A549 (cell line): ENCODE measurements at regions not wholly inside any gene's neighbourhood (a gene's known extent, or its start where the extent isn't known, plus 50 kb on each side); places are given as distances from the start of the nearest gene placed in this dataset.

Source experiments
- ATAC-seq, 2 experiments: fragments of 200-7000 bp in 1 of 2; fragments of >200 bp in 1 of 2; cut with Nextera tagmentation in 1 of 2; cut with Tn5 transposase in 1 of 2; 3 replicates each; pipeline versions ENCODE4 v1.8.0 to v1.9.1; 2018 to 2020; ENCODE audit warnings: mild to moderate bottlenecking in 1 of 2, moderate library complexity in 1 of 2
- CTCF ChIA-PET: fragments of 300-600 bp; sonication (Branson Sonifier 250); formaldehyde crosslinking; extraction: SDS; loops from one replicate; lab custom pipeline; 2021; ENCODE audit warnings: antibody characterized with exemption, inconsistent platforms; lab: Yijun Ruan, JAX
- POLR2A ChIA-PET: fragments of 350-600 bp; formaldehyde crosslinking; extraction: SDS; loops from one replicate; lab custom pipeline; 2021; ENCODE audit warnings: antibody characterized with exemption, inconsistent platforms; lab: Yijun Ruan, JAX
- DNase-seq, 2 experiments: peaks; one replicate each; pipeline versions ENCODE4 v3.0.0 to v3.0.0-alpha.2; 2011 to 2016; ENCODE audit warnings: low read depth in 1 of 2, low spot score in 1 of 2
- FAIRE-seq: peaks from 2 replicates; lab custom pipeline; 2011; peaks lifted over from hg19 to GRCh38; lab: Jason Lieb, UNC
- H3K27ac ChIP-seq, 2 experiments: fragments of >200 bp; sonication (Bioruptor Twin); formaldehyde crosslinking; 3 replicates each; pipeline ENCODE4 v1.5.1; 2016 to 2017
- H3K4me1 ChIP-seq: fragments of >200 bp; sonication (Bioruptor Twin); formaldehyde crosslinking; 3 replicates; pipeline ENCODE4 v1.6.1; 2016
- H3K4me2 ChIP-seq: fragments of >200 bp; sonication (Bioruptor Twin); formaldehyde crosslinking; 3 replicates; pipeline ENCODE4 v1.6.1; 2016
- H3K4me3 ChIP-seq: fragments of >200 bp; sonication (Bioruptor Twin); formaldehyde crosslinking; 3 replicates; pipeline ENCODE4 v1.5.1; 2016
- H3K9me3 ChIP-seq: fragments of >200 bp; sonication (Bioruptor Twin); formaldehyde crosslinking; 3 replicates; pipeline ENCODE4 v1.6.1; 2016
- ATOH8 ChIP-seq: fragments of 250-450 bp; sonication (Bioruptor Pico); IDR thresholded peaks from 2 replicates; pipeline ENCODE4 v1.5.0; 2020; ENCODE audit warnings: low read depth, mild to moderate bottlenecking, moderate library complexity
- CBX8 ChIP-seq: fragments of 200-600 bp; sonication (generic); IDR thresholded peaks from 2 replicates; pipeline ENCODE4 v1.6.1; 2016
- CHD2 ChIP-seq: fragments of 150-350 bp; IDR thresholded peaks from 2 replicates; pipeline ENCODE4 v1.6.1; 2014; ENCODE audit warnings: low read length; ENCODE audit not compliant: partially characterized antibody
- CHD4 ChIP-seq: fragments of 200-600 bp; sonication (generic); IDR thresholded peaks from 2 replicates; pipeline ENCODE4 v1.6.1; 2016; ENCODE audit warnings: antibody characterized with exemption, mild to moderate bottlenecking, borderline replicate concordance
- EHMT2 ChIP-seq: fragments of 200-600 bp; sonication (generic); IDR thresholded peaks from 2 replicates; pipeline ENCODE4 v1.6.1; 2016; ENCODE audit warnings: antibody characterized with exemption, low read depth, mild to moderate bottlenecking, moderate library complexity
- ELK1 ChIP-seq: fragments of 150-350 bp; IDR thresholded peaks from 2 replicates; pipeline ENCODE4 v1.6.1; 2014; ENCODE audit warnings: low read depth, mild to moderate bottlenecking, low read length
- FOSB ChIP-seq: fragments of 250-450 bp; sonication (Bioruptor Pico); IDR thresholded peaks from 2 replicates; pipeline ENCODE4 v1.5.0; 2020; ENCODE audit warnings: mild to moderate bottlenecking, moderate library complexity
- FOSL2 ChIP-seq, 2 experiments: fragments of 450-650 bp in 1 of 2; fragments of >200 bp in 1 of 2; sonication (Bioruptor Twin) in 1 of 2; formaldehyde crosslinking; IDR thresholded peaks; 2 replicates each; pipeline versions ENCODE4 v1.5.0 to v1.6.1; 2016 to 2020; ENCODE audit warnings: mild to moderate bottlenecking in 1 of 2, moderate library complexity in 1 of 2
- GATA3 ChIP-seq: IDR thresholded peaks from 2 replicates; pipeline ENCODE4 v1.6.1; 2012; ENCODE audit warnings: borderline replicate concordance
- HDAC2 ChIP-seq: fragments of 200-600 bp; sonication (generic); IDR thresholded peaks from 2 replicates; pipeline ENCODE4 v1.6.1; 2016
- HOXB13 ChIP-seq: fragments of 250-450 bp; sonication (Bioruptor Pico); IDR thresholded peaks from 2 replicates; pipeline ENCODE4 v1.5.0; 2020; ENCODE audit warnings: low read depth, mild to moderate bottlenecking, moderate library complexity
- HOXB5 ChIP-seq: fragments of 250-450 bp; sonication (Bioruptor Pico); IDR thresholded peaks from 2 replicates; pipeline ENCODE4 v1.5.0; 2020; ENCODE audit warnings: mild to moderate bottlenecking, moderate library complexity
- NFE2L2 ChIP-seq: fragments of 150-350 bp; conservative IDR thresholded peaks from 2 replicates; pipeline ENCODE4 v1.6.1; 2014; ENCODE audit warnings: low read length
- NR3C1 ChIP-seq: fragments of >200 bp; sonication (Bioruptor Twin); formaldehyde crosslinking; IDR thresholded peaks from 3 replicates; pipeline ENCODE4 v1.6.1; 2017
- POLR2A ChIP-seq: IDR thresholded peaks from 2 replicates; pipeline ENCODE4 v1.6.1; 2012; ENCODE audit warnings: mild to moderate bottlenecking, low read length
- RAD21 ChIP-seq, 2 experiments: fragments of >200 bp in 1 of 2; sonication (Bioruptor Twin) in 1 of 2; formaldehyde crosslinking in 1 of 2; IDR thresholded peaks in 1 of 2; conservative IDR thresholded peaks in 1 of 2; 2 replicates in 1 of 2; 3 replicates in 1 of 2; pipeline ENCODE4 v1.6.1; 2012 to 2018; ENCODE audit warnings: inconsistent platforms in 1 of 2
- REST ChIP-seq: fragments of 200-600 bp; sonication (generic); IDR thresholded peaks from 2 replicates; pipeline ENCODE4 v1.6.1; 2016; ENCODE audit warnings: antibody characterized with exemption, mild to moderate bottlenecking, moderate library complexity
- RFX5 ChIP-seq: fragments of 450-650 bp; IDR thresholded peaks from 2 replicates; pipeline ENCODE4 v1.7.1; 2014; ENCODE audit warnings: antibody characterized with exemption, mild to moderate bottlenecking, moderate library complexity
- RNF2 ChIP-seq: fragments of 200-600 bp; sonication (generic); IDR thresholded peaks from 2 replicates; pipeline ENCODE4 v1.6.1; 2016; ENCODE audit warnings: low read depth, mild to moderate bottlenecking, antibody characterized with exemption, moderate library complexity, borderline replicate concordance
- SREBF2 ChIP-seq: fragments of 450-650 bp; IDR thresholded peaks from 2 replicates; pipeline ENCODE4 v1.6.1; 2014; ENCODE audit warnings: mild to moderate bottlenecking, moderate library complexity
- TP53 ChIP-seq: fragments of 250-450 bp; sonication (Bioruptor Pico); IDR thresholded peaks from 2 replicates; pipeline ENCODE4 v1.5.0; 2021; ENCODE audit warnings: mild to moderate bottlenecking, moderate library complexity
- ZFP36 ChIP-seq: fragments of 450-650 bp; IDR thresholded peaks from 2 replicates; pipeline ENCODE4 v1.6.1; 2014; ENCODE audit warnings: borderline replicate concordance; ENCODE audit not compliant: partially characterized antibody
- ZSCAN20 ChIP-seq: fragments of 250-450 bp; sonication (Bioruptor Pico); IDR thresholded peaks from 2 replicates; pipeline ENCODE4 v1.8.0; 2022; ENCODE audit warnings: mild to moderate bottlenecking, moderate library complexity
- WGBS: methylation state at CpG from one replicate; pipeline ENCODE4 v1.1.6; 2017; ENCODE audit errors: missing lambda C conversion rate; 5-methylcytosine and 5-hydroxymethylcytosine counted together
- TF ChIP-seq, protein P1 (sequence below): IDR thresholded peaks from 2 replicates; pipeline ENCODE4 v1.6.1; 2012

GRCh38 chr11:112809429-112809828 lies 151.8 kb upstream of the NCAM1 start:
- WGBS: 7% methylated on average over 2 of the region's 2 CpGs
- CTCF ChIA-PET: no interaction called here
- ATAC-seq: no peak

GRCh38 chr11:112810951-112811350 lies 150.3 kb upstream of the NCAM1 start:
- DNase-seq: no peak
- H3K4me2 ChIP-seq: no peak overlapping the region
- WGBS: 0% methylated on average over 2 of the region's 2 CpGs
- H3K27ac ChIP-seq: no peak overlapping the region
- CTCF ChIA-PET: interaction anchor here (1.2 kb wide), 1 partner anchor 54 kb away, joined by 3 read pairs; no protein-coding TSS in a partner anchor
- TF ChIP-seq TP53 (CRISPR knock-in tag): no peak
- TF ChIP-seq ATOH8 (CRISPR knock-in tag): no peak
- TF ChIP-seq RAD21 (conservative IDR thresholded peaks at IDR 0.05 in 1 of 2, IDR thresholded peaks at IDR 0.05 in 1 of 2): no peak
- no peak for TF ChIP-seq GATA3
- TF ChIP-seq EHMT2: no peak
- TF ChIP-seq ELK1: no peak
- TF ChIP-seq NR3C1: no peak
- TF ChIP-seq HOXB5: no peak
- TF ChIP-seq FOSB (CRISPR knock-in tag): no peak
- no peak for TF ChIP-seq SREBF2
- no peak for TF ChIP-seq CBX8
- TF ChIP-seq, protein P1, sequence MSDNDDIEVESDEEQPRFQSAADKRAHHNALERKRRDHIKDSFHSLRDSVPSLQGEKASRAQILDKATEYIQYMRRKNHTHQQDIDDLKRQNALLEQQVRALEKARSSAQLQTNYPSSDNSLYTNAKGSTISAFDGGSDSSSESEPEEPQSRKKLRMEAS: no peak
- H3K9me3 ChIP-seq: no peaks in the 10 kb centered on the region
- no peak for FAIRE-seq
- no peak overlapping the region for H3K4me3 ChIP-seq
- ATAC-seq: no peak
- no peaks in the 10 kb centered on the region for H3K4me1 ChIP-seq
- POLR2A ChIA-PET: no interaction called here

More at GRCh38 chr11:112809429-112809828, 151.8 kb upstream of the NCAM1 start:
- POLR2A ChIA-PET: no interaction called here
- Histone ChIP-seq H3K9me3 (no peaks in the 10 kb centered on the region), H3K27ac (no peak overlapping the region), H3K4me3 (no peak overlapping the region), H3K4me2 (no peak overlapping the region), H3K4me1 (no peaks in the 10 kb centered on the region)
- DNase-seq: no peak
- no peak for TF ChIP-seq ATOH8 (CRISPR knock-in tag)
- TF ChIP-seq HDAC2: no peak
- TF ChIP-seq POLR2A: no peak
- TF ChIP-seq NFE2L2: no peak
- no peak for TF ChIP-seq CHD4
- TF ChIP-seq CHD2: no peak
- TF ChIP-seq HOXB13: no peak
- no peak for TF ChIP-seq ZSCAN20 (CRISPR knock-in tag)
- no peak for TF ChIP-seq REST
- TF ChIP-seq CBX8: no peak
- no peak for TF ChIP-seq ZFP36
- no peak for TF ChIP-seq RNF2
- TF ChIP-seq FOSB (CRISPR knock-in tag): no peak
- no peak for TF ChIP-seq RFX5
- no peak for TF ChIP-seq TP53 (CRISPR knock-in tag)
- TF ChIP-seq FOSL2 (IDR thresholded peaks at IDR 0.05): no peak
- TF ChIP-seq FOSL2 (CRISPR knock-in tag; IDR thresholded peaks at IDR 0.05): no peak
- no peak for FAIRE-seq
